ENCODE measurements at regions not wholly inside any gene's neighbourhood (a gene's known extent, or its start where the extent isn't known, plus 50 kb on each side); places are given as distances from the start of the nearest gene placed in this dataset.

- Histone ChIP-seq H3K36me3 (ENCODE audit: control insufficient read depth in 2 of 2, insufficient read depth in 1 of 2, low read length in 2 of 2) (no peaks in the 10 kb centered on the region), H3K4me3 (ENCODE audit: low read depth, low read length) (no peak overlapping the region), H3K9me3 (ENCODE audit: control insufficient read depth, insufficient read depth, low read depth, low read length) (no peaks in the 10 kb centered on the region), H3K4me1 (ENCODE audit: control insufficient read depth, insufficient read depth, low read length) (no peaks in the 10 kb centered on the region), H3K27ac (ENCODE audit: extremely low read depth, low read depth, low read length) (no peak overlapping the region)
- ChIA-PET POLR2A (no interaction called here), CTCF (interaction anchor here (0.7 kb wide), 1 partner anchor 1656 kb away, joined by 5 read pairs; no protein-coding TSS in a partner anchor)
- TF ChIP-seq ZNF184 (tag by site-specific recombination; IDR thresholded peaks at IDR 0.05) (0 out of 2 replicates have a peak, but pooled peaks have one; percentile 21), ZNF623 (tag by site-specific recombination; IDR thresholded peaks at IDR 0.05) (no peak)
Observed at GRCh38 chr1:60904099-60904851, 178.1 kb upstream of the NFIA start.

GRCh38 chr1:60903591-60903990 lies 178.8 kb upstream of the NFIA start:
- ChIA-PET POLR2A (no interaction called here), CTCF (interaction anchor here (0.7 kb wide), 1 partner anchor 1655 kb away, joined by 5 read pairs; no protein-coding TSS in a partner anchor)
- no peaks in the 10 kb centered on the region for H3K36me3 ChIP-seq (ENCODE audit: control insufficient read depth in 2 of 2, insufficient read depth in 1 of 2, low read length in 2 of 2)
- H3K27ac ChIP-seq (ENCODE audit: extremely low read depth, low read depth, low read length), result no peak overlapping the region
- H3K4me3 ChIP-seq (ENCODE audit: low read depth, low read length), result no peak overlapping the region
- H3K9me3 ChIP-seq (ENCODE audit: control insufficient read depth, insufficient read depth, low read depth, low read length), result no peaks in the 10 kb centered on the region
- H3K4me1 ChIP-seq (ENCODE audit: control insufficient read depth, insufficient read depth, low read length), result no peaks in the 10 kb centered on the region
- TF ChIP-seq ZNF513 (tag by site-specific recombination; IDR thresholded peaks at IDR 0.05) (no peak), ZNF791 (tag by site-specific recombination; IDR thresholded peaks at IDR 0.05) (no peak), ZNF26 (tag by site-specific recombination; IDR thresholded peaks at IDR 0.05) (no peak), ZNF610 (tag by site-specific recombination; IDR thresholded peaks at IDR 0.05; ENCODE audit: borderline replicate concordance) (no peak), ZNF660 (tag by site-specific recombination; IDR thresholded peaks at IDR 0.05) (no peak), ZNF266 (tag by site-specific recombination; IDR thresholded peaks at IDR 0.05; ENCODE audit: low read depth) (no peak), ZNF529 (tag by site-specific recombination; IDR thresholded peaks at IDR 0.05; ENCODE audit: insufficient replicate concordance) (no peak), SP2 (tag by site-specific recombination; IDR thresholded peaks at IDR 0.05) (no peak), ZNF785 (tag by site-specific recombination; IDR thresholded peaks at IDR 0.05) (no peak), BCL11B (tag by site-specific recombination; IDR thresholded peaks at IDR 0.05; ENCODE audit: low read depth) (no peak), ZNF404 (tag by site-specific recombination; IDR thresholded peaks at IDR 0.05) (no peak), ZNF19 (tag by site-specific recombination; IDR thresholded peaks at IDR 0.05; ENCODE audit: low read depth) (no peak), ZNF623 (tag by site-specific recombination; IDR thresholded peaks at IDR 0.05) (no peak), ZNF654 (tag by site-specific recombination; IDR thresholded peaks at IDR 0.05; ENCODE audit: low read depth) (no peak), ZFHX2 (tag by site-specific recombination; conservative IDR thresholded peaks at IDR 0.05) (no peak), ZBTB26 (tag by site-specific recombination; optimal IDR thresholded peaks at IDR 0.05) (no peak)

GRCh38 chr1:60899464-60899863 lies 182.9 kb upstream of the NFIA start:
- TF ChIP-seq ZBTB1 (tag by site-specific recombination; IDR thresholded peaks at IDR 0.05), result no peak
- no peak for TF ChIP-seq OSR2 (tag by site-specific recombination; IDR thresholded peaks at IDR 0.05)
- Histone ChIP-seq H3K27ac (ENCODE audit: extremely low read depth, low read depth, low read length) (no peak overlapping the region), H3K9me3 (ENCODE audit: control insufficient read depth, insufficient read depth, low read depth, low read length) (no peaks in the 10 kb centered on the region), H3K36me3 (ENCODE audit: control insufficient read depth in 2 of 2, insufficient read depth in 1 of 2, low read length in 2 of 2) (no peaks in the 10 kb centered on the region), H3K4me1 (ENCODE audit: control insufficient read depth, insufficient read depth, low read length) (no peaks in the 10 kb centered on the region), H3K4me3 (ENCODE audit: low read depth, low read length) (no peak overlapping the region)
- POLR2A ChIA-PET, result no interaction called here
- CTCF ChIA-PET, result no interaction called here

All from HEK293 (cell line).